ENCODE measurements at regions not wholly inside any gene's neighbourhood (a gene's known extent, or its start where the extent isn't known, plus 50 kb on each side); places are given as distances from the start of the nearest gene placed in this dataset.

DNA sequence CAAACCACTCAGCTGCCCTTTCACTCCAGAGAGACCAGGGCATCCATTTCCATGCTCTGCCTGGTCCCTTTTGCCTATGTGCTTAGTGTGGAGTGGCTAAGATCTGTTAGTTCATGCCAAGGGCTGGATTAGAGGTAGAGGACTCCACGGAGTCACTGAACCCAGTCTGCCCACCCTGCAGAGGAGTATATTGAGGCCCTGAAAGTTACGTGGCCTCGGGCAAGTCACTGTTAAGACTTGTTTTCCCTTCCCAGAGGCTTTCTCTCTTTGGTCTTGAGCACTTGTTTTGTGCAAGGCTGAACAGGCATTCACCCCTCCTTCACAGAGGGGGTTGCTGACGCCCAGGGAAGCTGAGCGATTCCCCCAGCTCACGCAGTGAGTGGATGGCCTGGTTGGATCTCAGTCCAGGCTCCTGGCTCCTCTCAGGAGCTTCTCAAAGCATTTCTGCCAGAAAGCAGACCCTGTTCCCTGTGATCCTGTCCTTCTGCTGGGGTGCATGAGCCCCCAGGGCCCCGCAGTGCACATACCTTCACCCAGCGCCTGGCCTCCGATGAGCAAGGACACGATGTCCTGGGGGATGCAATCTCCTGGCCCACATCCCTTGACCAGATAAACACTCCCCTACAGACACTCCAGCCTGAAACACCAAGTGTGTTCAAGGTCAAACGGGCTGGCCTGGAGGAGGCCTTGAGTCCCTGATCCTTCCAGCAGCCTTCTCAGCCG, 153.4 kb upstream of the GSE1 start:
- no peak overlapping the region for H3K27ac ChIP-seq (ENCODE audit: low read depth, low read length)
- 76% methylated on average over 10 of the region's 12 CpGs for WGBS (ENCODE audit: insufficient coverage)
- peaks cover 2% of the 10 kb centered on the region for H3K36me3 ChIP-seq (ENCODE audit: control insufficient read depth, insufficient read depth, low read length)
- peaks cover 10% of the 10 kb centered on the region for H3K27me3 ChIP-seq (ENCODE audit: control insufficient read depth, insufficient read depth, low read length)
- DNase-seq (ENCODE audit: low read depth in 4 of 6, low spot score in 6 of 6), result no peak
- H3K4me3 ChIP-seq (ENCODE audit: low read depth, low read length), result no peak overlapping the region
- no peaks in the 10 kb centered on the region for H3K9me3 ChIP-seq (ENCODE audit: control insufficient read depth, insufficient read depth, low read length)
- H3K4me1 ChIP-seq (ENCODE audit: control insufficient read depth, insufficient read depth, low read length), result peaks cover 49% of the 10 kb centered on the region

DNA sequence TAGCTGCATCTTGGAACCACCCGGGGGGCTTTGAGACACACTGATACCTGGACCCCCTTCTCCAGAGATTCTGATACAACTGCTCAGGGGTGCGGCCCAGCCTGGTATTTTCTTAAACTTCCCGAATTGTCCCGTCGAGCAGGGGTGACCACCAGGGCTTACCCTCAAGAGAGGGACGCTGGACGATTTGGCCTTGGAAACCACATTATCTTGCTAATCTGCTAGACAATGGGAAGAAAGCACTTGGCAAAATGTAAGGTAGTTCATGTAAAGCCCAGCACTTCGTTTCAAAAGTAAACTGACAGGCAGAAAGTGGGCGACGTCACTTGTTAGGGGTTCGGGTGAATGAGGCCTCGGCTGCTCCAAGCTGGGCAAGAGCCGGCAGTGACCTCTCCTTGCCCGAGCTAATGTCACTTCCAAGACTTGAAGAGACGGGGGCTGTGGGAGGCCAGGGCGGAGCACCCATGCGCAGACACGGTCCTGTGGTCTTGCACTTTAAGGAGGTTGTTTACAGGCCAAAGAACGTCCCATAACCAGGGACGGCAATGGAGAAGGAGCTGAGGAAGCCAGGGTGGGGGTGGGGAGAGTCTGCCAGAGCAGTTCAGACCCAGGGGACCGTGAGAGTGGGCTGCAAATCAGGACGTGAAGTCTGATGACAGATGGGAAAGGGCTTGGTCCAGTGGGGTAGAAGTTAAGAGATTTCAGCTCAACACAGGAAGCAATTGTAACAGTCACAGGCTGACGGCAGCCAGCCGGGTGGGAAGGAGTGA, 152.7 kb upstream of the GSE1 start:
- peaks cover 51% of the 10 kb centered on the region for H3K4me1 ChIP-seq (ENCODE audit: control insufficient read depth, insufficient read depth, low read length)
- 46% methylated on average over 19 of the region's 24 CpGs for WGBS (ENCODE audit: insufficient coverage)
- no peak for DNase-seq (ENCODE audit: low read depth in 4 of 6, low spot score in 6 of 6)
- no peak overlapping the region for H3K27ac ChIP-seq (ENCODE audit: low read depth, low read length)
- H3K9me3 ChIP-seq (ENCODE audit: control insufficient read depth, insufficient read depth, low read length), result no peaks in the 10 kb centered on the region
- H3K36me3 ChIP-seq (ENCODE audit: control insufficient read depth, insufficient read depth, low read length), result peaks cover 2% of the 10 kb centered on the region
- H3K27me3 ChIP-seq (ENCODE audit: control insufficient read depth, insufficient read depth, low read length), result peaks cover 13% of the 10 kb centered on the region
- no peak overlapping the region for H3K4me3 ChIP-seq (ENCODE audit: low read depth, low read length)

DNA sequence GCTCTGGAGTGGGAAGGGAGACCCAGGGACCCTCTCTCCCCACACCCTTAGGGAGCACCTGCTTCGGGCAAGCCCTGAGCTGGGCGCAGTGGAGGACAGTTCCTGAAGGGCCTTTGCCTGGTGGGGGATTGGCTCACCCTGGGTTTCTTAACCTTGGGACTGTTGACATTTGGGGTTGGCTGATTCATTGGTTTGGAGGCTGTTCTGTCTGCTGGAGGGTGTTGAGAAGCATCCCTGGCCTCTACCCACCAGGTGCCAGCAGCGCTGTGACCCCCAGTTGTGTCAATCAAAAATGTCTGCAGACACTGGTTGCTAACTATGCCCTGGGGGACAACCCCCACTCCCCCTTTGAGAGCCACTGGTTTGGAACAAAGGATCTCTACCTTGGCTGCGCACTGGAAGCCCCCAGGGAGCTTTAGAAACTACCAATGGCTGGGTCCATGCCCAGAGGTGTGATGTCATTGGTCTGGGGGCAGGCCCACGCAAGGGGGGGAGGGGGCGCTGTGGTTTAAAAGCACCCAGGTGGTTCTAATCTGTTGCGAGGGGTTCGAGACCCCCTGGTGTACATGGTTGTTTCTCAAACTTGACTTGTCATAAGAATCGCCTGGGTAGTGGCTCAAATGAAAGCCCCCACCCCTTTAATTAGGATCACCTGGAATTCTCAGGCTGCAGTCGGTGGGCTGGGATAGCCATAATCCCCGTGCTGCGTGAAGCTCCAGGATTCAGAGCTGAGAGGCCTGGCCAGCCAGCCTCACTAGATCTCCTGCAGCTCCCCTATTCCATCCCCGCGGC, 151.9 kb upstream of the GSE1 start:
- DNase-seq (ENCODE audit: low read depth in 4 of 6, low spot score in 6 of 6), result peak in 2 of 6 donors; percentile 69 to 70
- Histone ChIP-seq H3K4me1 (ENCODE audit: control insufficient read depth, insufficient read depth, low read length) (peaks cover 56% of the 10 kb centered on the region), H3K27ac (ENCODE audit: low read depth, low read length) (peak overlapping the region; percentile 16), H3K9me3 (ENCODE audit: control insufficient read depth, insufficient read depth, low read length) (no peaks in the 10 kb centered on the region), H3K4me3 (ENCODE audit: low read depth, low read length) (no peak overlapping the region), H3K27me3 (ENCODE audit: control insufficient read depth, insufficient read depth, low read length) (peaks cover 13% of the 10 kb centered on the region), H3K36me3 (ENCODE audit: control insufficient read depth, insufficient read depth, low read length) (peaks cover 4% of the 10 kb centered on the region)
- WGBS (ENCODE audit: insufficient coverage), result 26% methylated on average over 10 of the region's 14 CpGs

DNA sequence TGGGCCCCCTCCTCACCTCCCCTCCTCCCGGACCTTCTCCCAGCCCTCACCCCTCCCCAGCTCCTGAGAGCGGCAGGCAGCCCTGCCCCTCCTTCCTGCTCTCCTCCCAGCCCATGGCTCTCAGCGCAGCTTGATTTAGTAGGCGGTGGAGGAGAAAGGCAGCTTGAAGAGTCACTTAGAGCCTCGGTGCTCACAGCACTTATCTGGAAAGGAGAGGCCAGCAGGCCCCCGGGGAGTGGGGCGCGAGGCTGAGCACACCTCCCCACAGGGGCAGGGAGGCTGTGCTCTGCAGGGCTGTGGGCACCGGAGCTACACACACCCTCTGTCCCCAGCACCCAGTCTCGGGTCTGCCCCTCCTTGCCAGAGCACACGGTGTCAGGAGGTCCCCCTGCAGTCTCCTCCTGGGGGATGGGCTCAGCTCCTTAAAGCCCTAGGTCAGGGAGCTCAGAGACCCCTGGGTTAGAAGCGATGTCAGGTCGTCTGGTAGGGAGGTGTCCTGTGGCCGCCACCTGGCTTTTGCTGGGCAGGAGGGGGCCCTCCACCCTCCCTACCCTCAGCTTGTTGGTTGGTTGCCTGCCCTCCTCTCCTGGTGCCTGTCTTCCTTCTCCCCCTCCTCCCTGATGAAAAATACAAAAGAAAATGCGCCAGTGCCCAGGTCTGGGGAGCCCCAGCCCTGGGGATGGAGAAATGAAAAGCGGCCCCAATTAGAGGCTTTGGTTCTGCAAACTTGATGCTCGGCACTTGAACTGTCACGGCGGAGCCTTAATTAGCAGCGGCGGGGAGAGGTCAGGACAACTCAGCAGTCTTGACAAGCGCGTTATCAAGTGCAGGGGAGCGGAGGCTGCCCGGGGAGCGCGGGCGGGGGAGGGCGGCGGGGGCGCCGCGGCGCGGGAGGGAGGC, 151.1 kb upstream of the GSE1 start:
- peaks cover 5% of the 10 kb centered on the region for H3K36me3 ChIP-seq (ENCODE audit: control insufficient read depth, insufficient read depth, low read length)
- H3K27me3 ChIP-seq (ENCODE audit: control insufficient read depth, insufficient read depth, low read length), result peaks cover 13% of the 10 kb centered on the region
- peak overlapping the region; percentile 18 for H3K4me3 ChIP-seq (ENCODE audit: low read depth, low read length)
- peak overlapping the region; percentile 16 for H3K27ac ChIP-seq (ENCODE audit: low read depth, low read length)
- WGBS (ENCODE audit: insufficient coverage), result 1% methylated on average over 26 of the region's 35 CpGs
- H3K4me1 ChIP-seq (ENCODE audit: control insufficient read depth, insufficient read depth, low read length), result peaks cover 65% of the 10 kb centered on the region
- DNase-seq (ENCODE audit: low read depth in 4 of 6, low spot score in 6 of 6), result peak in 2 of 6 donors; percentile 81 to 88
- no peaks in the 10 kb centered on the region for H3K9me3 ChIP-seq (ENCODE audit: control insufficient read depth, insufficient read depth, low read length)

GRCh38 chr16:85462714-85463611, 150.2 kb upstream of the GSE1 start:
- DNase-seq (ENCODE audit: low read depth in 4 of 6, low spot score in 6 of 6), result no peak
- Histone ChIP-seq H3K27ac (ENCODE audit: low read depth, low read length) (no peak overlapping the region), H3K36me3 (ENCODE audit: control insufficient read depth, insufficient read depth, low read length) (peaks cover 5% of the 10 kb centered on the region), H3K4me1 (ENCODE audit: control insufficient read depth, insufficient read depth, low read length) (peaks cover 65% of the 10 kb centered on the region), H3K4me3 (ENCODE audit: low read depth, low read length) (no peak overlapping the region), H3K9me3 (ENCODE audit: control insufficient read depth, insufficient read depth, low read length) (no peaks in the 10 kb centered on the region), H3K27me3 (ENCODE audit: control insufficient read depth, insufficient read depth, low read length) (peaks cover 13% of the 10 kb centered on the region)
- WGBS (ENCODE audit: insufficient coverage), result 5% methylated on average over 73 of the region's 80 CpGs

GRCh38 chr16:85463672-85464382, 149.3 kb upstream of the GSE1 start:
- 74% methylated on average over 17 of the region's 26 CpGs for WGBS (ENCODE audit: insufficient coverage)
- no peaks in the 10 kb centered on the region for H3K9me3 ChIP-seq (ENCODE audit: control insufficient read depth, insufficient read depth, low read length)
- H3K27me3 ChIP-seq (ENCODE audit: control insufficient read depth, insufficient read depth, low read length), result peaks cover 13% of the 10 kb centered on the region
- peaks cover 65% of the 10 kb centered on the region for H3K4me1 ChIP-seq (ENCODE audit: control insufficient read depth, insufficient read depth, low read length)
- no peak overlapping the region for H3K4me3 ChIP-seq (ENCODE audit: low read depth, low read length)
- no peak overlapping the region for H3K27ac ChIP-seq (ENCODE audit: low read depth, low read length)
- peaks cover 5% of the 10 kb centered on the region for H3K36me3 ChIP-seq (ENCODE audit: control insufficient read depth, insufficient read depth, low read length)
- no peak for DNase-seq (ENCODE audit: low read depth in 4 of 6, low spot score in 6 of 6)

GRCh38 chr16:85464383-85465305, 148.5 kb upstream of the GSE1 start:
- H3K36me3 ChIP-seq (ENCODE audit: control insufficient read depth, insufficient read depth, low read length), result peaks cover 5% of the 10 kb centered on the region
- peaks cover 63% of the 10 kb centered on the region for H3K4me1 ChIP-seq (ENCODE audit: control insufficient read depth, insufficient read depth, low read length)
- DNase-seq (ENCODE audit: low read depth in 4 of 6, low spot score in 6 of 6), result no peak
- H3K27ac ChIP-seq (ENCODE audit: low read depth, low read length), result no peak overlapping the region
- peaks cover 13% of the 10 kb centered on the region for H3K27me3 ChIP-seq (ENCODE audit: control insufficient read depth, insufficient read depth, low read length)
- 86% methylated on average over 24 of the region's 30 CpGs for WGBS (ENCODE audit: insufficient coverage)
- H3K9me3 ChIP-seq (ENCODE audit: control insufficient read depth, insufficient read depth, low read length), result no peaks in the 10 kb centered on the region
- H3K4me3 ChIP-seq (ENCODE audit: low read depth, low read length), result no peak overlapping the region

All from spinal cord (tissue), 9 donors.